Esophagus squamous epithelium (tissue), 5 donors: ENCODE measurements at regions not wholly inside any gene's neighbourhood (a gene's known extent, or its start where the extent isn't known, plus 50 kb on each side); places are given as distances from the start of the nearest gene placed in this dataset.

Source experiments
- DNase-seq: peaks from one replicate; lab custom pipeline; 2025; lab: John Stamatoyannopoulos, UW
- H3K27ac ChIP-seq, 4 donors: fragments of 200-600 bp; sonication (generic); one replicate each; pipeline ENCODE4 v1.5.1; 2016 to 2019; ENCODE audit warnings: mild to moderate bottlenecking in 1 of 4
- H3K27me3 ChIP-seq, 4 donors: fragments of 200-600 bp; sonication (generic); 1 replicate in 3 of 4; 2 replicates in 1 of 4; pipeline versions ENCODE4 v1.5.1 to v1.6.0; 2017 to 2021; ENCODE audit warnings: antibody characterized with exemption in 1 of 4
- H3K36me3 ChIP-seq, 3 donors: fragments of 200-600 bp; sonication (generic); one replicate each; pipeline ENCODE4 v1.5.1; 2016 to 2019
- H3K4me1 ChIP-seq, 3 donors: fragments of 200-600 bp; sonication (generic); one replicate each; pipeline ENCODE4 v1.5.1; 2017 to 2019
- H3K4me3 ChIP-seq, 4 donors: fragments of 200-600 bp; sonication (generic); 1 replicate in 3 of 4; 2 replicates in 1 of 4; pipeline ENCODE4 v1.5.1; 2016 to 2019; ENCODE audit warnings: mild to moderate bottlenecking in 2 of 4, moderate library complexity in 1 of 4
- H3K9me3 ChIP-seq, 3 donors: fragments of 200-600 bp; sonication (generic); one replicate each; pipeline ENCODE4 v1.5.1; 2016 to 2019
- CTCF ChIP-seq, 6 experiments: fragments of 450-650 bp in 4 of 6; fragments of 200-600 bp in 2 of 6; sonication (generic) in 2 of 6; IDR thresholded peaks; one replicate each; pipeline ENCODE4 v1.5.1; 2016 to 2019; ENCODE audit warnings: antibody characterized with exemption in 6 of 6, mild to moderate bottlenecking in 4 of 6, moderate library complexity in 4 of 6
- POLR2A ChIP-seq, 4 donors: fragments of 450-650 bp; IDR thresholded peaks; one replicate each; pipeline ENCODE4 v1.6.1; 2017; ENCODE audit warnings: antibody characterized with exemption in 4 of 4, mild to moderate bottlenecking in 4 of 4, moderate library complexity in 3 of 4
- WGBS, 2 donors: methylation state at CpG; one replicate each; pipeline ENCODE4 v1.1.5; 2018; 5-methylcytosine and 5-hydroxymethylcytosine counted together
- intact Hi-C: fragments of 100-400 bp; cut with DNase I; formaldehyde crosslinking; loops from one replicate; pipeline ENCODE4 v1.15.0; 2022
- donor health status: DM: yes; HTN: yes; CAD: no.

- no peak overlapping the region for H3K4me3 ChIP-seq
- DNase-seq, result no peak
- no peaks in the 10 kb centered on the region for H3K36me3 ChIP-seq
- peaks cover 0 to 7% (median 0%) of the 10 kb centered on the region in 3 donors for H3K9me3 ChIP-seq
- 72 to 73% methylated on average over 7 of the region's 7 CpGs for WGBS, 2 donors
- TF ChIP-seq POLR2A (IDR thresholded peaks at IDR 0.05) (no peak), CTCF (IDR thresholded peaks at IDR 0.05) (no peak)
- H3K27ac ChIP-seq, result no peak overlapping the region
- H3K27me3 ChIP-seq, result no peaks in the 10 kb centered on the region
- peaks cover 0 to 9% (median 0%) of the 10 kb centered on the region in 3 donors for H3K4me1 ChIP-seq
- intact Hi-C loops, result loop anchor here (5.0 to 10.0 kb wide), 3 partner anchors 252 to 409 kb away; no protein-coding TSS in a partner anchor
These were observed 61.8 kb upstream of the STOX2 start for GRCh38 chr4:183843248-183843671.

DNA sequence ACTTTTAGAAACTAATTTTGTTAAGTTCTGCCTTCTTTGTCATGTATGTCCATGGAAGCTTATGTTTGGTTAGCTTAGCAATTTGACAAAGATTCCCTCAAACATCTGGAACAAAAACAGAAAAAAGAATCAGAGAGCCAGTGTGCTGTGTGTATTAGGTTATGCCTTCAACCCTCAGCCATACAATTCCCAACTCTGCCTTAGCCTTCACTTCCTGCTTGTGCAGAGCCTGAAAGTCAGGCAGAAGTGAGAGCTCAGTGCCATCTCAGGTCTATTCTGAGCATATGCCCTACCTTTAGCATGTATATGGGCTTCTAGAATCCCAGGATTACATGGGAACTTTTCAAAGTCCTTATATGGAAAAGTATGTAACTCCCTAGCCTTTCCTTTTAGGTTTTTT, 58.2 kb upstream of the STOX2 start:
- H3K27me3 ChIP-seq, result no peaks in the 10 kb centered on the region
- no peak overlapping the region for H3K27ac ChIP-seq
- intact Hi-C loops, result loop anchor here (10.0 kb wide), 1 partner anchor 248 kb away; no protein-coding TSS in a partner anchor
- H3K9me3 ChIP-seq, result peaks cover 0 to 7% (median 0%) of the 10 kb centered on the region in 3 donors
- H3K4me1 ChIP-seq, result peaks cover 0 to 10% (median 5%) of the 10 kb centered on the region in 3 donors
- TF ChIP-seq POLR2A (IDR thresholded peaks at IDR 0.05), result no peak
- TF ChIP-seq CTCF (IDR thresholded peaks at IDR 0.05), result no peak
- no peak overlapping the region for H3K4me3 ChIP-seq
- no peaks in the 10 kb centered on the region for H3K36me3 ChIP-seq
- no peak for DNase-seq

GRCh38 chr4:183848805-183849204, 56.3 kb upstream of the STOX2 start:
- 0 to 34% methylated on average over 1 to 3 of the region's 3 CpGs for WGBS, 2 donors
- H3K27ac ChIP-seq, result no peak overlapping the region
- no peaks in the 10 kb centered on the region for H3K36me3 ChIP-seq
- H3K27me3 ChIP-seq, result no peaks in the 10 kb centered on the region
- TF ChIP-seq CTCF (IDR thresholded peaks at IDR 0.05) (no peak), POLR2A (IDR thresholded peaks at IDR 0.05) (no peak)
- no peak overlapping the region for H3K4me3 ChIP-seq
- DNase-seq, result no peak
- peaks cover 0 to 7% (median 0%) of the 10 kb centered on the region in 3 donors for H3K9me3 ChIP-seq
- peaks cover 0 to 23% (median 8%) of the 10 kb centered on the region in 3 donors for H3K4me1 ChIP-seq
- intact Hi-C loops, result loop anchor here (10.0 kb wide), 1 partner anchor 246 kb away; no protein-coding TSS in a partner anchor

DNA sequence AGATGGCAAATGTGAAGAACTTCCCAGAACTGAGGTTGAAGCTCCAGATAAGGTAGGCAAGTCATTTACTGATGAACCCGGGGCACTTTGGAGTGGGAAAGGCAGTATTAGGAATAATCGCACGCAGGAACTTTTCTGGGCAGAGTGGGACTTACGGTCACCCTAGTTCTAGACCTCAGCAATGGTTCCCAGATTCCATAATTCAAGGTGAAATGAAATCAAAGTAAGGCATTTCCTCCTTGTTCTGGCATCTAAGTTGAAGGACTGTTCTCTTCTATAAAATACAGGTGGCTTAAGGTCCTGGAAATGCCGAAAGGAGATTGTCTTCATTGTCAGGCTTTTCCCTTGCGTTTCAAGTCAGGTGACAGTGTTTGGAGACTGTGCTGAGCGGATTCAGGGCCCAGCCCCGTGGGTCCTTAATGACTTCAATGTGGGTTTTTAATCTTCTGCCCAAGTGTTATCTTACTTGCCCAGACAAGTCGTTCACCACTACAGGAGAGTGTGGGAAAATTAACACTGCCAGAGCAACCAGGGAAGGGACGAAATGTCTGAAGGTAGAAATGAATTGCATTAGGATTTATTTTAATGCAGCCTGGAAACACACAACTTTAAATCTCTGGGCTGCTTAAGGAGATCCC, 52.1 kb upstream of the STOX2 start:
- no peak for DNase-seq
- Histone ChIP-seq H3K36me3 (no peaks in the 10 kb centered on the region), H3K4me1 (peaks cover 0 to 30% (median 8%) of the 10 kb centered on the region in 3 donors), H3K27ac (peak overlapping the region in 3 of 4 donors; percentile 49 to 66 (median 63)), H3K4me3 (peak overlapping the region in 2 of 4 donors; percentile 13 to 15), H3K9me3 (no peaks in the 10 kb centered on the region), H3K27me3 (no peaks in the 10 kb centered on the region)
- intact Hi-C loops, result no loop called here
- TF ChIP-seq POLR2A (IDR thresholded peaks at IDR 0.05) (no peak), CTCF (IDR thresholded peaks at IDR 0.05) (no peak)
- 48 to 71% methylated on average over 10 of the region's 10 CpGs for WGBS, 2 donors

- no peak for TF ChIP-seq POLR2A (IDR thresholded peaks at IDR 0.05)
- TF ChIP-seq CTCF (IDR thresholded peaks at IDR 0.05), result no peak
- Histone ChIP-seq H3K9me3 (no peaks in the 10 kb centered on the region), H3K36me3 (no peaks in the 10 kb centered on the region), H3K27me3 (no peaks in the 10 kb centered on the region), H3K27ac (peak overlapping the region in 3 of 4 donors; percentile 49 to 66 (median 63)), H3K4me3 (peak overlapping the region in 2 of 4 donors; percentile 13 to 15), H3K4me1 (peaks cover 0 to 27% (median 8%) of the 10 kb centered on the region in 3 donors)
- 26 to 29% methylated on average over 5 of the region's 5 CpGs for WGBS, 2 donors
- no peak for DNase-seq
- intact Hi-C loops, result no loop called here
These were observed 51.6 kb upstream of the STOX2 start for GRCh38 chr4:183853548-183853940.
